Colonic mucosa (tissue), 4 donors: ENCODE measurements at regions not wholly inside any gene's neighbourhood (a gene's known extent, or its start where the extent isn't known, plus 50 kb on each side); places are given as distances from the start of the nearest gene placed in this dataset.
"Not testable (repeated sequence)": the region's sequence is repeated elsewhere in the genome, so short reads cannot be mapped to it uniquely, and the experiment has no call there.

Source experiments
- DNase-seq: peaks from one replicate; pipeline ENCODE4 v3.0.0-alpha.2; 2020
- H3K27ac ChIP-seq: fragments of 200-600 bp; one replicate; pipeline ENCODE4 v1.8.0; 2021
- H3K27me3 ChIP-seq: fragments of 200-600 bp; one replicate; pipeline ENCODE4 v1.8.0; 2021
- H3K36me3 ChIP-seq: fragments of 200-600 bp; one replicate; pipeline ENCODE4 v1.8.0; 2021
- H3K4me1 ChIP-seq: fragments of 200-600 bp; one replicate; pipeline ENCODE4 v1.8.0; 2021; ENCODE audit warnings: mild to moderate bottlenecking
- H3K4me3 ChIP-seq: fragments of 200-600 bp; one replicate; pipeline ENCODE4 v1.8.0; 2021
- H3K9ac ChIP-seq, 2 donors: one replicate each; pipeline ENCODE4 v1.7.0; 2013; ENCODE audit warnings: control low read depth in 2 of 2, low read depth in 2 of 2, low read length in 2 of 2
- H3K9me3 ChIP-seq: fragments of 200-600 bp; one replicate; pipeline ENCODE4 v1.8.0; 2021
- CTCF ChIP-seq: fragments of 200-600 bp; IDR thresholded peaks from one replicate; pipeline ENCODE4 v1.8.0; 2022; ENCODE audit warnings: antibody characterized with exemption, mild to moderate bottlenecking
- intact Hi-C: fragments of 100-400 bp; cut with DNase I; formaldehyde crosslinking; loops from one replicate; pipeline ENCODE4 v1.14.1; 2022
- donor health status: healthy.
- donor health status: DM: no; HTN: no; CAD: no.
- donor health status: DM: no; HTN: no; CAD: no.

DNA sequence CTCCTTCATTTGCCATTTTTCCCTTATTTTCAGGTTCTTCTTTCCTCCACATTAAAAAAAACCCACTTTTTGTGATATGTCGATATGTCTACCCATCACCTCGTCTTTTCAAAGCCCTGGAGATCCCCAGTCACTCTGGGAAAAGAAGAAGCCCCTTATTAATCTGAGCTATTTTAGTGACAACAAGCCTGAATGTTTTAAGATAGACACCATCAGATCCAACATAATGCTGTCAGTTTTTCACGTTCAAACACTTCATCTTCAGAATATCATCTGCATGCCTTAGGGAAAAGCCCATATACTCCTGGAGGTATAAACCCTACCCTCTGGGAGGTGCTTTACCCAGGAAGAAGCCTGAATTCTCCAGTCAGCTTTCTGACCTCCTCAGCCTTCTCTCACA, 464.0 kb upstream of the CDH4 start:
- no peak for DNase-seq
- Histone ChIP-seq H3K9me3 (no peaks in the 10 kb centered on the region), H3K9ac (no peak overlapping the region), H3K27ac (no peak overlapping the region), H3K4me3 (no peak overlapping the region), H3K36me3 (no peaks in the 10 kb centered on the region), H3K27me3 (no peaks in the 10 kb centered on the region), H3K4me1 (no peaks in the 10 kb centered on the region)
- TF ChIP-seq CTCF, result no peak
- intact Hi-C loops, result no loop called here

DNA sequence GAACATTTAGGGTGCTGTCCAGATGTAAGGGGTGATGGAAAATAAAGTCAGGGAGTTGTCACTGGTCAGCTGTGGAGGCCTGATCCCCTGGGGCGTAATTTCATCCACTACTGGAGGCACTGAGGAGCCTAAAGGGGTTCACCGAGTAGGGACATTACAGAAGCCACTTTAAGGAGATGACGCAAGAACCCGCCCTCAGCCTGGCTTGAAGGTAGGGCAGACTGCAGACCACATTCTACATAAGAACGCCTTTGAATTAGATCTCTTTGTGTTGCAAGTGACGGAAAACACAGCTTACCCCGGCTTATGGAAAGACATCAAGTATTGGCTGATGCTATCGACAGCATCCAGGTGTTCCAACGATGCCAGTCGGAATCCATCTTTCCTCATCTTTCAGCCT, 462.7 kb upstream of the CDH4 start:
- Histone ChIP-seq H3K9ac (no peak overlapping the region), H3K4me1 (no peaks in the 10 kb centered on the region), H3K27me3 (no peaks in the 10 kb centered on the region), H3K4me3 (no peak overlapping the region), H3K36me3 (no peaks in the 10 kb centered on the region), H3K27ac (no peak overlapping the region), H3K9me3 (no peaks in the 10 kb centered on the region)
- intact Hi-C loops, result no loop called here
- DNase-seq, result no peak
- no peak for TF ChIP-seq CTCF

DNA sequence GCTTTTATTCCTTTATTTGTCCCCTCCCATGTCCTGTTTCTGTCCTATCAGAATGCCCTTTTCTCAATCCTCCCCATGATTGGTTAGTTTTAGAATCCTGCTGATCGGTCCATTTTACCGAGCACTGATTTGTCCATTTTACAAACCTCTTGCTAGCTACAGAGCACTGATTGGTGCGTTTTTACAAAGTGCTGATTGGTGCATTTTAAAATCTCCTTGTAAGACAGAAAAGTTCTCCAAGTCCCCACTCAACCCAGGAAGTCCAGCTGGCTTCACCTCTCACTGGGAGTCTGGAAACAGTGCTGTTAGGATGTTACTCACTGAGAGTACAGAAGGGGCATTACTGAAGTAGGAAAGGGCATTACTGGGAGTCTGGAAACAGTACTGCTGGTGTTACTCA, 461.7 kb upstream of the CDH4 start:
- H3K4me1 ChIP-seq, intact Hi-C loops, H3K36me3 ChIP-seq: not testable (repeated sequence)

DNA sequence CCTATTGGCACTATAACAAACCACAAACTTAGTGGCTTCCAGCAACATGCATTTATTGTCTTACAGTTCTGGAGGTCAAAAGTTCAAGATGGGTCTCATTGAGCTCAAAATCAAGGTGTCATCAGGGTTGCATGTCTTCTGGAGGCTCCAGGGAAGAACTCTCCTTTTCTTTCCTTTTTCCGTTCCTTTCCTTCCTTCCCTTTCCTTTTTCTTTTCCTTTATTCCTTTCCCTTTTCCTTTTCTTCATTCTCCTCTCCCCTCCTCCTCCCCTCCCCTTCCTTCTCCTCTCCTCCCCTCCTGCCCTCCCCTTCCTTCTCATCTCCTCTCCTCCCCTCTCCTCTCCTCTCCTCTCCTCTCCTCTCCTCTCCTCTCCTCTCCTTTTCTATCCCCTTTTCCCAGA, 460.2 kb upstream of the CDH4 start:
- intact Hi-C loops, result no loop called here

More for the DNA sequence above, 461.7 kb upstream of the CDH4 start:
- H3K27ac ChIP-seq, H3K27me3 ChIP-seq, H3K4me3 ChIP-seq, H3K9me3 ChIP-seq, DNase-seq, H3K9ac ChIP-seq: not testable (repeated sequence)

GRCh38 chr20:60792941-60793340, 459.1 kb upstream of the CDH4 start:
- no peak for DNase-seq
- H3K9ac ChIP-seq, result no peak overlapping the region
- no peak overlapping the region for H3K27ac ChIP-seq

More for the DNA sequence above, 460.2 kb upstream of the CDH4 start:
- H3K36me3 ChIP-seq, result no peaks in the 10 kb centered on the region
- H3K9me3 ChIP-seq, result no peaks in the 10 kb centered on the region
- TF ChIP-seq CTCF, result no peak
- no peaks in the 10 kb centered on the region for H3K27me3 ChIP-seq
- no peak for DNase-seq
- H3K9ac ChIP-seq, result no peak overlapping the region
- H3K27ac ChIP-seq, result no peak overlapping the region
- H3K4me3 ChIP-seq, result no peak overlapping the region
- H3K4me1 ChIP-seq, result no peaks in the 10 kb centered on the region

GRCh38 chr20:60794674-60795073, 457.4 kb upstream of the CDH4 start:
- H3K4me3 ChIP-seq, result no peak overlapping the region
- no peaks in the 10 kb centered on the region for H3K9me3 ChIP-seq
- DNase-seq, result no peak
- H3K9ac ChIP-seq, result no peak overlapping the region
- intact Hi-C loops, result no loop called here
- H3K27me3 ChIP-seq, result no peaks in the 10 kb centered on the region
- no peaks in the 10 kb centered on the region for H3K36me3 ChIP-seq
- TF ChIP-seq CTCF, result no peak
- no peak overlapping the region for H3K27ac ChIP-seq
- H3K4me1 ChIP-seq, result no peaks in the 10 kb centered on the region

More at GRCh38 chr20:60792941-60793340, 459.1 kb upstream of the CDH4 start:
- H3K27me3 ChIP-seq, result no peaks in the 10 kb centered on the region
- H3K9me3 ChIP-seq, result no peaks in the 10 kb centered on the region
- no peak overlapping the region for H3K4me3 ChIP-seq
- TF ChIP-seq CTCF, result no peak
- H3K36me3 ChIP-seq, result no peaks in the 10 kb centered on the region
- intact Hi-C loops, result no loop called here
- no peaks in the 10 kb centered on the region for H3K4me1 ChIP-seq
